A549 (cell line): ENCODE measurements at regions not wholly inside any gene's neighbourhood (a gene's known extent, or its start where the extent isn't known, plus 50 kb on each side); places are given as distances from the start of the nearest gene placed in this dataset.

Source experiments
- ATAC-seq, 2 experiments: fragments of 200-7000 bp in 1 of 2; fragments of >200 bp in 1 of 2; cut with Nextera tagmentation in 1 of 2; cut with Tn5 transposase in 1 of 2; 3 replicates each; pipeline versions ENCODE4 v1.8.0 to v1.9.1; 2018 to 2020; ENCODE audit warnings: mild to moderate bottlenecking in 1 of 2, moderate library complexity in 1 of 2
- CTCF ChIA-PET: fragments of 300-600 bp; sonication (Branson Sonifier 250); formaldehyde crosslinking; extraction: SDS; loops from one replicate; lab custom pipeline; 2021; ENCODE audit warnings: antibody characterized with exemption, inconsistent platforms; lab: Yijun Ruan, JAX
- POLR2A ChIA-PET: fragments of 350-600 bp; formaldehyde crosslinking; extraction: SDS; loops from one replicate; lab custom pipeline; 2021; ENCODE audit warnings: antibody characterized with exemption, inconsistent platforms; lab: Yijun Ruan, JAX
- DNase-seq, 2 experiments: peaks; one replicate each; pipeline versions ENCODE4 v3.0.0 to v3.0.0-alpha.2; 2011 to 2016; ENCODE audit warnings: low read depth in 1 of 2, low spot score in 1 of 2
- FAIRE-seq: peaks from 2 replicates; lab custom pipeline; 2011; peaks lifted over from hg19 to GRCh38; lab: Jason Lieb, UNC
- H3K27ac ChIP-seq, 2 experiments: fragments of >200 bp; sonication (Bioruptor Twin); formaldehyde crosslinking; 3 replicates each; pipeline ENCODE4 v1.5.1; 2016 to 2017
- H3K4me1 ChIP-seq: fragments of >200 bp; sonication (Bioruptor Twin); formaldehyde crosslinking; 3 replicates; pipeline ENCODE4 v1.6.1; 2016
- H3K4me2 ChIP-seq: fragments of >200 bp; sonication (Bioruptor Twin); formaldehyde crosslinking; 3 replicates; pipeline ENCODE4 v1.6.1; 2016
- H3K4me3 ChIP-seq: fragments of >200 bp; sonication (Bioruptor Twin); formaldehyde crosslinking; 3 replicates; pipeline ENCODE4 v1.5.1; 2016
- H3K9me3 ChIP-seq: fragments of >200 bp; sonication (Bioruptor Twin); formaldehyde crosslinking; 3 replicates; pipeline ENCODE4 v1.6.1; 2016
- CBX2 ChIP-seq: fragments of 200-600 bp; sonication (generic); IDR thresholded peaks from 2 replicates; pipeline ENCODE4 v1.6.1; 2016; ENCODE audit warnings: low read depth, mild to moderate bottlenecking, borderline replicate concordance
- CEBPB ChIP-seq, 2 experiments: fragments of >200 bp in 1 of 2; sonication (Bioruptor Twin) in 1 of 2; formaldehyde crosslinking in 1 of 2; IDR thresholded peaks; 2 replicates each; pipeline ENCODE4 v1.6.1; 2012 to 2016
- CHD2 ChIP-seq: fragments of 150-350 bp; IDR thresholded peaks from 2 replicates; pipeline ENCODE4 v1.6.1; 2014; ENCODE audit warnings: low read length; ENCODE audit not compliant: partially characterized antibody
- FOSB ChIP-seq: fragments of 250-450 bp; sonication (Bioruptor Pico); IDR thresholded peaks from 2 replicates; pipeline ENCODE4 v1.5.0; 2020; ENCODE audit warnings: mild to moderate bottlenecking, moderate library complexity
- FOSL2 ChIP-seq, 2 experiments: fragments of 450-650 bp in 1 of 2; fragments of >200 bp in 1 of 2; sonication (Bioruptor Twin) in 1 of 2; formaldehyde crosslinking; IDR thresholded peaks; 2 replicates each; pipeline versions ENCODE4 v1.5.0 to v1.6.1; 2016 to 2020; ENCODE audit warnings: mild to moderate bottlenecking in 1 of 2, moderate library complexity in 1 of 2
- FOXS1 ChIP-seq: fragments of 250-450 bp; sonication (Bioruptor Pico); IDR thresholded peaks from 2 replicates; pipeline ENCODE4 v1.5.0; 2020; ENCODE audit warnings: mild to moderate bottlenecking, moderate library complexity
- HDAC2 ChIP-seq: fragments of 200-600 bp; sonication (generic); IDR thresholded peaks from 2 replicates; pipeline ENCODE4 v1.6.1; 2016
- HOXA7 ChIP-seq: fragments of 250-450 bp; sonication (Bioruptor Pico); IDR thresholded peaks from 2 replicates; pipeline ENCODE4 v1.5.0; 2020; ENCODE audit warnings: mild to moderate bottlenecking, moderate library complexity
- JUN ChIP-seq, 2 experiments: fragments of >200 bp; sonication (Bioruptor Twin); formaldehyde crosslinking; IDR thresholded peaks; 2 replicates in 1 of 2; 3 replicates in 1 of 2; pipeline ENCODE4 v1.6.1; 2016 to 2017
- KDM5A ChIP-seq: fragments of 200-600 bp; sonication (generic); IDR thresholded peaks from 2 replicates; pipeline ENCODE4 v1.6.1; 2016; ENCODE audit warnings: antibody characterized with exemption, mild to moderate bottlenecking
- MAFK ChIP-seq: fragments of 450-650 bp; IDR thresholded peaks from 2 replicates; pipeline ENCODE4 v1.6.1; 2014; ENCODE audit not compliant: partially characterized antibody
- PHF8 ChIP-seq: fragments of 200-600 bp; sonication (generic); IDR thresholded peaks from 2 replicates; pipeline ENCODE4 v1.6.1; 2016; ENCODE audit warnings: low read depth, mild to moderate bottlenecking, antibody characterized with exemption, moderate library complexity, borderline replicate concordance
- POLR2A ChIP-seq: IDR thresholded peaks from 2 replicates; pipeline ENCODE4 v1.6.1; 2012; ENCODE audit warnings: mild to moderate bottlenecking, low read length
- POLR2AphosphoS2 ChIP-seq: conservative IDR thresholded peaks from 2 replicates; pipeline ENCODE4 v1.6.1; 2012; ENCODE audit warnings: low read length, improper control_type of control experiment, inconsistent platforms
- RAD21 ChIP-seq, 2 experiments: fragments of >200 bp in 1 of 2; sonication (Bioruptor Twin) in 1 of 2; formaldehyde crosslinking in 1 of 2; IDR thresholded peaks in 1 of 2; conservative IDR thresholded peaks in 1 of 2; 2 replicates in 1 of 2; 3 replicates in 1 of 2; pipeline ENCODE4 v1.6.1; 2012 to 2018; ENCODE audit warnings: inconsistent platforms in 1 of 2
- WGBS: methylation state at CpG from one replicate; pipeline ENCODE4 v1.1.6; 2017; ENCODE audit errors: missing lambda C conversion rate; 5-methylcytosine and 5-hydroxymethylcytosine counted together
- TF ChIP-seq, protein P1 (sequence below): fragments of 150-350 bp; IDR thresholded peaks from 2 replicates; pipeline ENCODE4 v1.6.1; 2014; ENCODE audit warnings: low read depth, mild to moderate bottlenecking, low read length
- TF ChIP-seq, protein P2 (sequence below): IDR thresholded peaks from 2 replicates; pipeline ENCODE4 v1.6.1; 2012
- TF ChIP-seq, protein P3 (sequence below): fragments of 250-450 bp; sonication (Bioruptor Pico); IDR thresholded peaks from 2 replicates; pipeline ENCODE4 v1.5.0; 2020; ENCODE audit warnings: low read depth, mild to moderate bottlenecking, moderate library complexity
- TF ChIP-seq, protein P4 (sequence below): fragments of >200 bp; sonication (Bioruptor Twin); formaldehyde crosslinking; IDR thresholded peaks from 3 replicates; pipeline ENCODE4 v1.5.1; 2016
- TF ChIP-seq, protein P5 (sequence below): IDR thresholded peaks from 2 replicates; pipeline ENCODE4 v1.6.1; 2012
- TF ChIP-seq, protein P6 (sequence below): fragments of >200 bp; sonication (Bioruptor Twin); formaldehyde crosslinking; IDR thresholded peaks from 2 replicates; pipeline ENCODE4 v1.6.1; 2016
- TF ChIP-seq, protein P7 (sequence below): fragments of >200 bp; sonication (Bioruptor Twin); formaldehyde crosslinking; IDR thresholded peaks from 3 replicates; pipeline ENCODE4 v1.6.1; 2016

DNA sequence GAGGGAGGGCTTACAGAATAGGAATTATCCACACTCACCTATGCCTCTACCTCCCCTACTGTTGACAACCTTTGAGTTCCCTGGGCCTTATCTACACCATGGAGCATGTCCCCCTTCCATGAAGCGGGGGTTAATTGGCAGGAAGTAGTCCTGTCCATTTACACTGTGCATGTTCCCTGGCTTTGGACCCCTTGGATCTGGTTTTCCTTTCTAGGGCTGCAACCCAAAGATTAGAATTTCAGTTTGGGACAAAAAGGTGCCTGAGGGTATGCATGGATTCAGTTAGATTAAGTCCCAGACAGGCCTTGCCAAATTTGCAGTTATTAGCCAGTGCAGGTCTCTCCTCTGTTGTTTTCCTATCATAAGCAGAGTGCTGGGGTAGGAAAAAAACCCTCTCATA, 180.3 kb downstream of the CMPK2 start:
- Histone ChIP-seq H3K4me1 (no peaks in the 10 kb centered on the region), H3K9me3 (no peaks in the 10 kb centered on the region), H3K4me2 (no peak overlapping the region), H3K4me3 (no peak overlapping the region)
- CTCF ChIA-PET = interaction anchor here (1.3 kb wide), 1 partner anchor 8 kb away, joined by 3 read pairs; no protein-coding TSS in a partner anchor
- no peak for DNase-seq
- no peak for TF ChIP-seq CHD2
- TF ChIP-seq KDM5A = no peak
- TF ChIP-seq FOSL2 (IDR thresholded peaks at IDR 0.05) = no peak
- no peak for TF ChIP-seq FOSL2 (CRISPR knock-in tag; IDR thresholded peaks at IDR 0.05)
- TF ChIP-seq PHF8 = no peak
- TF ChIP-seq CEBPB (IDR thresholded peaks at IDR 0.05) = no peak
- TF ChIP-seq FOXS1 (CRISPR knock-in tag) = no peak
- TF ChIP-seq, protein P1, sequence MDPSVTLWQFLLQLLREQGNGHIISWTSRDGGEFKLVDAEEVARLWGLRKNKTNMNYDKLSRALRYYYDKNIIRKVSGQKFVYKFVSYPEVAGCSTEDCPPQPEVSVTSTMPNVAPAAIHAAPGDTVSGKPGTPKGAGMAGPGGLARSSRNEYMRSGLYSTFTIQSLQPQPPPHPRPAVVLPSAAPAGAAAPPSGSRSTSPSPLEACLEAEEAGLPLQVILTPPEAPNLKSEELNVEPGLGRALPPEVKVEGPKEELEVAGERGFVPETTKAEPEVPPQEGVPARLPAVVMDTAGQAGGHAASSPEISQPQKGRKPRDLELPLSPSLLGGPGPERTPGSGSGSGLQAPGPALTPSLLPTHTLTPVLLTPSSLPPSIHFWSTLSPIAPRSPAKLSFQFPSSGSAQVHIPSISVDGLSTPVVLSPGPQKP = no peak
- TF ChIP-seq, all 56 proteins: peak for 0
- WGBS = 5% methylated on average over 1 of the region's 1 CpG
- POLR2A ChIA-PET = no interaction called here
- ATAC-seq = no peak
- FAIRE-seq = no peak
- no peak overlapping the region for H3K27ac ChIP-seq

DNA sequence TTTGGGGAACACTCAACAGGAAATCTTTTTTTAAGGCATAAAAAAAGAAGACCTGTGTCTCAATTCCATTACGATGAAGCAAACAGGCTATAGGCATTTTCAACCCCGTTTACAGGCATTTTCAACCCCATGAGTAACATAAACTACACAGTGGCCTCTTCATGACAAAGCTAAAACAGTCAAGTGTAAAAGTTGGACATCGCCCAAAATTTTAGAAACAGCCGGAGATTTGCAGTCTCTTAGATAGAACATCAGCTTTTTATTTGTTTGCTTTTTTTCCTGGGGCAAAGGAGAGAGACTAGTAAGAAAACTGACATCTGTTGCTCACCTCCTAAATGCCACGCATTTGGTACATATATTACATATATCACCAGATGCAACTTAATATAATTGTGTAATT, 173.7 kb downstream of the CMPK2 start:
- Histone ChIP-seq H3K4me3 (no peak overlapping the region), H3K9me3 (no peaks in the 10 kb centered on the region), H3K27ac (no peak overlapping the region), H3K4me1 (no peaks in the 10 kb centered on the region), H3K4me2 (no peak overlapping the region)
- ATAC-seq (no peak), FAIRE-seq (no peak), DNase-seq (no peak)
- TF ChIP-seq, protein P2, sequence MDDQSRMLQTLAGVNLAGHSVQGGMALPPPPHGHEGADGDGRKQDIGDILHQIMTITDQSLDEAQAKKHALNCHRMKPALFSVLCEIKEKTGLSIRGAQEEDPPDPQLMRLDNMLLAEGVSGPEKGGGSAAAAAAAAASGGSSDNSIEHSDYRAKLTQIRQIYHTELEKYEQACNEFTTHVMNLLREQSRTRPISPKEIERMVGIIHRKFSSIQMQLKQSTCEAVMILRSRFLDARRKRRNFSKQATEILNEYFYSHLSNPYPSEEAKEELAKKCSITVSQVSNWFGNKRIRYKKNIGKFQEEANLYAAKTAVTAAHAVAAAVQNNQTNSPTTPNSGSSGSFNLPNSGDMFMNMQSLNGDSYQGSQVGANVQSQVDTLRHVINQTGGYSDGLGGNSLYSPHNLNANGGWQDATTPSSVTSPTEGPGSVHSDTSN = no peak
- TF ChIP-seq, protein P3, sequence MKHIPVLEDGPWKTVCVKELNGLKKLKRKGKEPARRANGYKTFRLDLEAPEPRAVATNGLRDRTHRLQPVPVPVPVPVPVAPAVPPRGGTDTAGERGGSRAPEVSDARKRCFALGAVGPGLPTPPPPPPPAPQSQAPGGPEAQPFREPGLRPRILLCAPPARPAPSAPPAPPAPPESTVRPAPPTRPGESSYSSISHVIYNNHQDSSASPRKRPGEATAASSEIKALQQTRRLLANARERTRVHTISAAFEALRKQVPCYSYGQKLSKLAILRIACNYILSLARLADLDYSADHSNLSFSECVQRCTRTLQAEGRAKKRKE (CRISPR knock-in tag) = no peak
- TF ChIP-seq JUN (IDR thresholded peaks at IDR 0.05) = no peak
- TF ChIP-seq RAD21 (conservative IDR thresholded peaks at IDR 0.05 in 1 of 2, IDR thresholded peaks at IDR 0.05 in 1 of 2) = no peak
- TF ChIP-seq POLR2AphosphoS2 = no peak
- TF ChIP-seq FOSB = no peak
- TF ChIP-seq, protein P4, sequence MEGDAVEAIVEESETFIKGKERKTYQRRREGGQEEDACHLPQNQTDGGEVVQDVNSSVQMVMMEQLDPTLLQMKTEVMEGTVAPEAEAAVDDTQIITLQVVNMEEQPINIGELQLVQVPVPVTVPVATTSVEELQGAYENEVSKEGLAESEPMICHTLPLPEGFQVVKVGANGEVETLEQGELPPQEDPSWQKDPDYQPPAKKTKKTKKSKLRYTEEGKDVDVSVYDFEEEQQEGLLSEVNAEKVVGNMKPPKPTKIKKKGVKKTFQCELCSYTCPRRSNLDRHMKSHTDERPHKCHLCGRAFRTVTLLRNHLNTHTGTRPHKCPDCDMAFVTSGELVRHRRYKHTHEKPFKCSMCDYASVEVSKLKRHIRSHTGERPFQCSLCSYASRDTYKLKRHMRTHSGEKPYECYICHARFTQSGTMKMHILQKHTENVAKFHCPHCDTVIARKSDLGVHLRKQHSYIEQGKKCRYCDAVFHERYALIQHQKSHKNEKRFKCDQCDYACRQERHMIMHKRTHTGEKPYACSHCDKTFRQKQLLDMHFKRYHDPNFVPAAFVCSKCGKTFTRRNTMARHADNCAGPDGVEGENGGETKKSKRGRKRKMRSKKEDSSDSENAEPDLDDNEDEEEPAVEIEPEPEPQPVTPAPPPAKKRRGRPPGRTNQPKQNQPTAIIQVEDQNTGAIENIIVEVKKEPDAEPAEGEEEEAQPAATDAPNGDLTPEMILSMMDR = no peak
- TF ChIP-seq, protein P5, sequence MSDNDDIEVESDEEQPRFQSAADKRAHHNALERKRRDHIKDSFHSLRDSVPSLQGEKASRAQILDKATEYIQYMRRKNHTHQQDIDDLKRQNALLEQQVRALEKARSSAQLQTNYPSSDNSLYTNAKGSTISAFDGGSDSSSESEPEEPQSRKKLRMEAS = no peak
- no peak for TF ChIP-seq HOXA7
- TF ChIP-seq POLR2A = no peak
- no peak for TF ChIP-seq MAFK
- CTCF ChIA-PET = interaction anchor here (1.8 kb wide), 1 partner anchor 10 kb away, joined by 5 read pairs; no protein-coding TSS in a partner anchor
- POLR2A ChIA-PET = no interaction called here
- WGBS = 8% methylated on average over 5 of the region's 5 CpGs

DNA sequence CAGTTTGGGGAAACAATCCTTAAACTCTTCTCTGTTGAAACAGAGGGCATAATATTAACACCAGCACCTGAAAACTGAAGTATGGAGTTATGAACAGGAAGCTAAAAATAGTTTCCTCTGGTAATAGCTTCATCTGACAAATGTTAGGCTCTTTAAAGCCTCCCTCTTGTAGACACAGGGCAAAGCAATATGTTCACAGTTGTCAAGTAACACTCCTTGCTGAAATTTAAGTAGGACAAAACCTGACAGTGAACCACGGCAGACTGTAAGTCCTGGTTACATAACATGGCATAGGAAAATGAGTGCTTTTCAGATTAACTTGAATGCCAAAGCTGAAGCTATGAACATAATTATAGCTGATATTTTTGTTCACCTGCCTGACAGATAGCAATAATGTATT, 172.9 kb downstream of the CMPK2 start:
- TF ChIP-seq FOSL2 (IDR thresholded peaks at IDR 0.05) (no peak), FOSL2 (CRISPR knock-in tag; IDR thresholded peaks at IDR 0.05) (no peak), HDAC2 (no peak), CBX2 (no peak), PHF8 (no peak), CEBPB (IDR thresholded peaks at IDR 0.05) (no peak)
- TF ChIP-seq, protein P4 = no peak
- TF ChIP-seq, protein P6, sequence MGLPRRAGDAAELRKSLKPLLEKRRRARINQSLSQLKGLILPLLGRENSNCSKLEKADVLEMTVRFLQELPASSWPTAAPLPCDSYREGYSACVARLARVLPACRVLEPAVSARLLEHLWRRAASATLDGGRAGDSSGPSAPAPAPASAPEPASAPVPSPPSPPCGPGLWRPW = no peak
- TF ChIP-seq, protein P7, sequence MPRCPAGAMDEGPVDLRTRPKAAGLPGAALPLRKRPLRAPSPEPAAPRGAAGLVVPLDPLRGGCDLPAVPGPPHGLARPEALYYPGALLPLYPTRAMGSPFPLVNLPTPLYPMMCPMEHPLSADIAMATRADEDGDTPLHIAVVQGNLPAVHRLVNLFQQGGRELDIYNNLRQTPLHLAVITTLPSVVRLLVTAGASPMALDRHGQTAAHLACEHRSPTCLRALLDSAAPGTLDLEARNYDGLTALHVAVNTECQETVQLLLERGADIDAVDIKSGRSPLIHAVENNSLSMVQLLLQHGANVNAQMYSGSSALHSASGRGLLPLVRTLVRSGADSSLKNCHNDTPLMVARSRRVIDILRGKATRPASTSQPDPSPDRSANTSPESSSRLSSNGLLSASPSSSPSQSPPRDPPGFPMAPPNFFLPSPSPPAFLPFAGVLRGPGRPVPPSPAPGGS = no peak
- Histone ChIP-seq H3K4me3 (no peak overlapping the region), H3K27ac (no peak overlapping the region), H3K9me3 (no peaks in the 10 kb centered on the region), H3K4me1 (no peaks in the 10 kb centered on the region), H3K4me2 (no peak overlapping the region)
- POLR2A ChIA-PET = no interaction called here
- WGBS = 0% methylated on average over 1 of the region's 1 CpG
- FAIRE-seq = no peak
- CTCF ChIA-PET = interaction anchor here (1.8 kb wide), 1 partner anchor 11 kb away, joined by 5 read pairs; no protein-coding TSS in a partner anchor
- no peak for DNase-seq
- ATAC-seq = no peak
